GM23248 (cell line): ENCODE measurements at regions not wholly inside any gene's neighbourhood (a gene's known extent, or its start where the extent isn't known, plus 50 kb on each side); places are given as distances from the start of the nearest gene placed in this dataset.

Experiments used
- DNase-seq: peaks from one replicate; pipeline ENCODE4 v3.0.0-alpha.2; 2015
- H2AFZ ChIP-seq: fragments of 200-600 bp; sonication (generic); 2 replicates; pipeline ENCODE4 v1.6.1; 2016; ENCODE audit warnings: antibody characterized with exemption
- H3F3A ChIP-seq: fragments of 200-600 bp; sonication (generic); 2 replicates; pipeline ENCODE4 v1.6.1; 2016; ENCODE audit warnings: mild to moderate bottlenecking, antibody characterized with exemption, mixed run types; ENCODE audit not compliant: insufficient read depth
- H3K27ac ChIP-seq: fragments of 200-600 bp; sonication (generic); 2 replicates; pipeline ENCODE4 v1.5.1; 2016; ENCODE audit warnings: mild to moderate bottlenecking
- H3K27me3 ChIP-seq: fragments of 200-600 bp; sonication (generic); replicated peaks from 2 replicates; pipeline ENCODE4 v1.6.1; 2016; ENCODE audit warnings: mild to moderate bottlenecking; ENCODE audit not compliant: insufficient read depth
- H3K36me3 ChIP-seq: fragments of 200-600 bp; sonication (generic); 2 replicates; pipeline ENCODE4 v1.6.1; 2016; ENCODE audit warnings: low read depth, mild to moderate bottlenecking
- H3K4me1 ChIP-seq: fragments of 200-600 bp; sonication (generic); 2 replicates; pipeline ENCODE4 v1.6.1; 2016; ENCODE audit warnings: mild to moderate bottlenecking; ENCODE audit not compliant: insufficient read depth
- H3K4me2 ChIP-seq: fragments of 200-600 bp; sonication (generic); one replicate; pipeline ENCODE4 v1.6.1; 2016; ENCODE audit warnings: mild to moderate bottlenecking; ENCODE audit not compliant: unreplicated experiment
- H3K4me3 ChIP-seq: fragments of 200-600 bp; sonication (generic); 2 replicates; pipeline ENCODE4 v1.5.1; 2016; ENCODE audit warnings: mild to moderate bottlenecking
- H3K79me2 ChIP-seq: fragments of 200-600 bp; sonication (generic); 2 replicates; pipeline ENCODE4 v1.6.1; 2016; ENCODE audit warnings: mild to moderate bottlenecking; ENCODE audit not compliant: insufficient read depth
- H3K9ac ChIP-seq: fragments of 200-600 bp; sonication (generic); 2 replicates; pipeline ENCODE4 v1.6.1; 2016; ENCODE audit warnings: mild to moderate bottlenecking
- H3K9me2 ChIP-seq: fragments of 200-600 bp; sonication (generic); 2 replicates; pipeline ENCODE4 v1.6.1; 2016; ENCODE audit warnings: mixed run types, mild to moderate bottlenecking, moderate library complexity; ENCODE audit not compliant: insufficient read depth
- H3K9me3 ChIP-seq: fragments of 200-600 bp; sonication (generic); one replicate; pipeline ENCODE4 v1.6.1; 2017; ENCODE audit warnings: low read depth
- H4K20me1 ChIP-seq: fragments of 200-600 bp; sonication (generic); 2 replicates; pipeline ENCODE4 v1.6.0; 2016; ENCODE audit not compliant: insufficient read depth
- EZH2 ChIP-seq: fragments of 200-600 bp; sonication (generic); IDR thresholded peaks from 2 replicates; pipeline ENCODE4 v1.6.1; 2018; ENCODE audit warnings: antibody characterized with exemption, mild to moderate bottlenecking; ENCODE audit not compliant: insufficient read depth, poor library complexity, severe bottlenecking
- EZH2phosphoT487 ChIP-seq: fragments of 200-600 bp; sonication (generic); IDR thresholded peaks from 2 replicates; pipeline ENCODE4 v1.6.1; 2018; ENCODE audit warnings: antibody characterized with exemption, moderate library complexity, mild to moderate bottlenecking, low read depth; ENCODE audit not compliant: insufficient read depth
- WGBS, 2 experiments: methylation state at CpG; one replicate each; pipeline ENCODE4 v1.1.6; 2015 to 2017; ENCODE audit warnings: low lambda C conversion rate in 2 of 2, low coverage in 1 of 2; ENCODE audit errors: missing lambda C conversion rate in 2 of 2; 5-methylcytosine and 5-hydroxymethylcytosine counted together
- in situ Hi-C: fragments of 300-500 bp; cut with MboI; formaldehyde crosslinking; loops from 2 replicates; pipeline ENCODE4 v1.15.0; 2020

GRCh38 chr3:88209356-88209755, 59.6 kb downstream of the C3orf38 start:
- no peak overlapping the region for H3K27ac ChIP-seq
- in situ Hi-C loops = loop anchor here (25.0 kb wide), 2 partner anchors 1878 to 1978 kb away; no protein-coding TSS in a partner anchor
- no peak overlapping the region for H3K4me3 ChIP-seq
- H3K27me3 ChIP-seq = peaks cover 13% of the 10 kb centered on the region; the same call in 1 of the 2 replicates
- H3K9me3 ChIP-seq = no peaks in the 10 kb centered on the region
- TF ChIP-seq EZH2 (no peak), EZH2phosphoT487 (no peak)
- H3K79me2 ChIP-seq = no peaks in the 10 kb centered on the region
- DNase-seq = no peak
- no peak overlapping the region for H3K9ac ChIP-seq
- H3F3A ChIP-seq = no peaks in the 10 kb centered on the region
- H3K9me2 ChIP-seq = no peaks in the 10 kb centered on the region
- H3K4me2 ChIP-seq = no peak overlapping the region
- no peaks in the 10 kb centered on the region for H3K36me3 ChIP-seq
- no peaks in the 10 kb centered on the region for H3K4me1 ChIP-seq
- no peak overlapping the region for H2AFZ ChIP-seq
- no peaks in the 10 kb centered on the region for H4K20me1 ChIP-seq

- H3K27me3 ChIP-seq = peaks cover 13% of the 10 kb centered on the region; the same call in 1 of the 2 replicates
- H3K9me3 ChIP-seq = no peaks in the 10 kb centered on the region
- H3K9ac ChIP-seq = no peak overlapping the region
- no peaks in the 10 kb centered on the region for H3F3A ChIP-seq
- DNase-seq = no peak
- H3K4me2 ChIP-seq = no peak overlapping the region
- in situ Hi-C loops = loop anchor here (25.0 kb wide), 2 partner anchors 1876 to 1976 kb away; no protein-coding TSS in a partner anchor
- no peak overlapping the region for H2AFZ ChIP-seq
- no peaks in the 10 kb centered on the region for H3K79me2 ChIP-seq
- no peak overlapping the region for H3K4me3 ChIP-seq
- no peaks in the 10 kb centered on the region for H3K9me2 ChIP-seq
- no peaks in the 10 kb centered on the region for H4K20me1 ChIP-seq
- no peak overlapping the region for H3K27ac ChIP-seq
- H3K4me1 ChIP-seq = no peaks in the 10 kb centered on the region
- 25% methylated on average over 2 of the region's 2 CpGs for WGBS, 2 experiments
- H3K36me3 ChIP-seq = no peaks in the 10 kb centered on the region
- no peak for TF ChIP-seq EZH2phosphoT487
- no peak for TF ChIP-seq EZH2
Observed at GRCh38 chr3:88211096-88211890, 61.5 kb downstream of the C3orf38 start.

GRCh38 chr3:88219138-88219792, 69.5 kb downstream of the C3orf38 start:
- Histone ChIP-seq H3K9ac (no peak overlapping the region), H3K9me2 (no peaks in the 10 kb centered on the region), H3K27me3 (peaks cover 5% of the 10 kb centered on the region; the same call in 1 of the 2 replicates), H3K27ac (no peak overlapping the region), H3K36me3 (no peaks in the 10 kb centered on the region), H3K9me3 (no peaks in the 10 kb centered on the region), H3K4me3 (no peak overlapping the region), H3K4me1 (no peaks in the 10 kb centered on the region), H2AFZ (no peak overlapping the region), H3F3A (no peaks in the 10 kb centered on the region), H3K4me2 (no peak overlapping the region), H3K79me2 (no peaks in the 10 kb centered on the region), H4K20me1 (no peaks in the 10 kb centered on the region)
- 2% methylated on average over 7 of the region's 7 CpGs for WGBS, 2 experiments
- in situ Hi-C loops = loop anchor here (25.0 kb wide), 2 partner anchors 1868 to 1968 kb away; no protein-coding TSS in a partner anchor
- peak; percentile 75 for DNase-seq
- no peak for TF ChIP-seq EZH2
- TF ChIP-seq EZH2phosphoT487 = no peak

- WGBS, 2 experiments = 54 to 55% methylated on average over 4 of the region's 4 CpGs
- Histone ChIP-seq H3K27me3 (peaks cover 5% of the 10 kb centered on the region; the same call in 1 of the 2 replicates), H3K79me2 (no peaks in the 10 kb centered on the region), H3K36me3 (no peaks in the 10 kb centered on the region), H3K4me1 (no peaks in the 10 kb centered on the region), H3F3A (no peaks in the 10 kb centered on the region), H3K9me3 (no peaks in the 10 kb centered on the region), H3K9me2 (no peaks in the 10 kb centered on the region), H3K27ac (no peak overlapping the region), H3K4me3 (no peak overlapping the region), H3K4me2 (no peak overlapping the region), H4K20me1 (no peaks in the 10 kb centered on the region), H2AFZ (no peak overlapping the region), H3K9ac (no peak overlapping the region)
- TF ChIP-seq EZH2 (no peak), EZH2phosphoT487 (no peak)
- in situ Hi-C loops = loop anchor here (10.0 to 25.0 kb wide), 3 partner anchors 885 to 1967 kb away; partner anchors contain the start of gene EPHA3
- no peak for DNase-seq
Observed at GRCh38 chr3:88220126-88220525, 70.4 kb downstream of the C3orf38 start.
